GM18498 (cell line): ENCODE measurements at regions not wholly inside any gene's neighbourhood (a gene's known extent, or its start where the extent isn't known, plus 50 kb on each side); places are given as distances from the start of the nearest gene placed in this dataset.

ENCODE experiments used
- ATAC-seq: cut with Tn5 transposase; IDR thresholded peaks from one replicate; pipeline ENCODE4 v1.9.1; 2021; ENCODE audit warnings: mild to moderate bottlenecking, moderate library complexity; ENCODE audit not compliant: unreplicated experiment

DNA sequence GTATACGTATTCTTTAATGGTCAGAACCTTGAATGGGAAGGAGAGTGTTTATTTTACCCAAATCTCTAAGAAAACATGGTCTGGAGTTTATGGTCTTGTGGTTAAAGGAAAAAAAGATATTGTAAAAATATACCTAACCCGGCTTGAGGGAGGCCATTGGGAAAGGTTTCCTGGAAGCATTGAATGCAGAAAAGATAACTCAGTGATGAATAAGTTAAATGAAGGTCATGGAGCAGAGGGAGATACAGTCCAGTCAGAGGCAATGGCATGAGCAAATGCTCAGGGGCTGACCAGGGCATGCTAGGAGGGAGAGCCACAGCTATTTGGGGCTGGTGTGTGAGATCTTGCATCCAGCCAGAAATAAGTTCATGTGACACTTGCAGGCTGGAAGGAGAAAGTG lies 430.4 kb upstream of the CDH5 start:
- ATAC-seq, result no peak

DNA sequence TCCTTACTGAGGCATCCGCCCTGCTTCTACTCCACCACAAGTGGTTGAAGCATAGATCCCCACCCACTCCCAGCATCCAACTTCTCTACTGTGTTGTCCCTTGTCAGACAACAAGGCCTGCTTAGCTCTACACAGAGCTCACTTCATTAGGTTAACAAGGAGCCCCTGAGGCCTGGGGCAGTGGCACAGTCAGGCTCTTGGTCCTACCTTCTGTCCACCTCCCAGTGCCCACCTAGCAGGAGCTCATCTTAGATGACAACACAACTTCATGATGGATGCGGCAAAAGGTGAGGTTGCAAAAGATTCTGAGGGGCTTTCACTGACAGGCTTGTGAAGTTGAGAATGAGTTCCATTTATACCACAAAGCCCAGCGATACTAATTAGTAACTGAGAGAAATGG lies 432.0 kb upstream of the CDH5 start:
- no peak for ATAC-seq

DNA sequence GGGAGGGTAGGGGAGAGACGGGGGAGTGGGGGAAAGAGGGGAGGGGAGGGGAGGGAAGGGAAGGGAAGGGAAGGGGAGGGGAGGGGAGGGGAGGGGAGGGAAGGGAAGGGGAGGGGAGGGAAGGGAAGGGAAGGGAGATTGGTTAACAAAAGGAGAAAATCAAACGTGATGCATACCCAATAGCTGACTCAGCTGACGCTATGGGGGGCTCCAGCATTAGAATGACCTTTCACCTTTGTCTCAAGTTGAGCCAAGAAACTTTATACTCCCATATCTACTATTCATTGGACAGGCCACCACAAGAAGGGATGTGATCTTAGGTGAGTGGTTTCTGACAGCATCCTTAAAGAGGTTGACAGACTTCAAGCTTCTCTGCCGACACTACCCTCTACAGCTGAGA lies 432.8 kb upstream of the CDH5 start:
- no peak for ATAC-seq

DNA sequence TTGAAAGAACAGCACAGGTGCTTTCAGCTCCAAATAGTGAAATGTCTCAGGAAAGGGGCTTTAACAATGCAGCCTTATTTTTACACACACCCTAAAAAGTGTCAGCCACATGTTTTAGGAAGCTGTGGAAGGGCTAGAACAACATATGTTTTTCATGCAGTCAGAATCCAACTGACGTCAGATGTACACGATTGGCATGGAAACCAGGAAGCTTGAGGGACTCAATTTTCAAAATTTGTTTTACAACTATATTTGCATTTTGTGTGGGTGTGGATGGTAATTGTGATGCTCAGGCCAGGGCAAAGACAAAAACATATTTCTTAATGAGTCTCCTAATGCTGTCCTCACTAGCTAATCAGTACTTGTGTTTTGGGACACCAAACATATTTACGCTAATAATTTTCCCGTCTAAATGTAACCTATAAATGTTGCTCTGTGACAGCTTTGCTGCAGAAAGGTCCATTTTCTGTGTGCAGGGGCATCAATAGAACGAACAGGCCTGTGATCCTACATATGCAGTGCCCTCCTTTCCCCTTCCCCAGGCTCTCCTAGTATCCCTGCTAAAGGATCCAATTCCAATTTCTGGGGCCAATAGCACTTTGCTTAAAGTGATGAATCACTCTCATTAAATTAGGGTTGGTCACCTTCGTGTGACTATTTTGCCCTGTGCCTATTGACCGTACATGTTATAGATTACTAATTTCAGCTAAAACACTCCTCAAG lies 434.0 kb upstream of the CDH5 start:
- no peak for ATAC-seq

DNA sequence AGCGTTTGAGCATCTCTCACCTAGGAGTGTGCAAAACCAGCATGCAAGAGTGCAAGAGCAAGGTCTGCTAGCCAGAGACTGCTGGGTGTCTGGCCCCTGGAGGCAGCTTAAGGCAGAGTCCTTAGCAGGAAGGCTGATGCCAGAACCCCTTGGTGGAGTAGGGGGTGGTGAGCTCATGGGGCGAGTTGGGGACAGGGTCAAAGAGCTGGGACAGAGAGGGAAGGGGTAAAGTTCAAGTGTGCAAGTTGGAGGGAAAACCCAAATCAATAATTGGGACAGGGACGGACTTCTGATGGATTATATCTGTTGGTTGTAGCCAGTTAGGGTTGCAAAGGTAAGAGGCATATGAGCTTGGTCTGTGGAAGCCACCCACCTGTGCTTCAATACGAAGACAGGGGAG lies 443.6 kb upstream of the CDH5 start:
- ATAC-seq, result no peak

DNA sequence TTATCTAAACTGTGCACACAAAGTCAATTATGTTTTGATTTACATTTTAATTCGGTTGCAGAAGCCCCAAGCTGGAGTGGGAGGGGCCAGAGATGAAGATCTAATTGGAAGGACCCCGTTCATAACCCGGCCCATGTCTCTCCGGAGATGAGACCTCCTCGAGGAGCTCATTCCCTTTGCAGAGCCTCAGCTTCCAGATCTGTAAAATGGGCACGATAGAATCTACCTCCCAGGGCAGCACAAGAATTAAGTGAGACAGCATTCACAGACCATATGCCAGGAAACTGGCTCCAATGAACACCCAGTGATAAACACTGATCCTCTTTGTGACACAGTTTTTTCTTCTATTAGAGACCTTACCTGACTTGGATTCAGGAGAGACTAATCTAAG lies 446.5 kb upstream of the CDH5 start:
- no peak for ATAC-seq

DNA sequence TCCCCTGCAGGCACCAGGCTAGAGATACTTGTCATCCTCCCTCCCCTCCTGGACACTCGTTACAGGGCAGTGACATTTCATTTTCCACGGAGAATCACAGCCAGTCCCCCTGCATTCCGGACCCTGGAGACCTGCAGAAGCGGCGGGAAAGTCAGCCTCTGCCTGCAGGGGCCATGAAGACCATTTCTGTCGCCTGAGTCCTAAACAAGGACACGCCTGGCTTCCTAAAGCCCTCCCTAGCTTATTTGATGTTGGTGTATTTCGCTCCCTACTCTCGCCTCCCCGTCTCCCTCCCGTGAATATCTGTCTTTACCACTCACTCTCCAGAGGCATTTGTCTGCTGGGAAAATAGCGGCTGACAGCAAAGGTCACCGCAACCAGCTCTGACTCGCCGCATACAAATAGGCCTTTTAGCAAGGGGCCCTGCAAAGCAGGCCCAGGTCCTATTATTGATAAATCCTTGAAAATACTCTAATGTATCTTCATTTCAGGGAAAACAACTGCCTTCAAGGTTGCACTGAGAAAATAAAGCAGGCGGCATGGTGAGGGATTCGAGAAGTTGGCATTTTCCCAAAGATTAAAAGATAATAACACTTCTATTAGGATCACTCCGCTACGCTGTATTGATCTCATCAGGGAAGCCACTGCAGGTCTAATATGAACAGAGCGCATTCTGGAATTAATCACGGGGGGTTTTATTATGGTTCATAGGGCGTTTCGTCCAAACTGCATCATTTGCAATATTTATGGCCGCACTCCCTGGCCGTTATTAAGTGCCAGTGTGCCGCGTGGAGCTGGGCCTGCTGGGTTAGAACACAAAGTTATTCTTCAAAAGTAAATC lies 447.1 kb upstream of the CDH5 start:
- ATAC-seq, result no peak

DNA sequence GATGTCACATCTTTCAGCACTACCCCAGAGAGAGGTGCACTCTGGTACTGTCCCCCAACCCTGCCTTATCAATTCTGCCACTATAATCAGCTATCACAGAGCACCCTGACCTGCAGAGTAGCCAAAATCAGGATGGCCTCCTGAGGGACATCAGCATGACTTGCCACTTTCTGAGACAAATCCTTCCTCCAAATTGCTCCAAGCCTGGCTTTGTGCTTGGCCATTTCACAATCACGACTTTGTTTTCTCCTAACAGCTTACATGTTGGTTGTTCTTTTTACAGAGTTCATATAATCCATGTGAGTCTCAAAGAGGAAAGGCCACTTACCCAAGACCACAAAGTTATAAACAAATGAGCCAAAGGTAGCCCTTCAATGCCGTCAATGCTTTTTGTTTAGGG lies 449.0 kb upstream of the CDH5 start:
- no peak for ATAC-seq

GRCh38 chr16:65916995-65917394 lies 449.5 kb upstream of the CDH5 start:
- ATAC-seq, result no peak

DNA sequence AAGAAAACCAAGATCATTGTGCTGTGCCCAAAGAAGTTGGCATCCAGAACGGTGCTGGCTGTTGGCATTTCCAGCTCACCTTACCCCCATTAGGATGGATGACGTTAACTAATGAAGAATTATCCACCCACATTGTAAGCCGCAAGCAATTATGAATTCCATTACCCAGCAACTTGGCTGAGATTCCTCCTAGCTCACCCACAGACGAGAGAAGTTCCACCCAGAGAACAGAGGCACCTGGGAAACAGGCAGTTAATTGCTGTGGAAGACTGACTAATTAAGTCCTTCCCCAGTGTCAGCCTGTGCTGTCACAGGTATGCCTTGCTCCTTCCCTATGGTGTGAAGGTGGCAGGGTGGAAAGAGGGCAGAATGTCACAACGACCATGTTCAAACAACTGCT lies 456.2 kb upstream of the CDH5 start:
- no peak for ATAC-seq

GRCh38 chr16:65909310-65910050 lies 457.0 kb upstream of the CDH5 start:
- no peak for ATAC-seq

DNA sequence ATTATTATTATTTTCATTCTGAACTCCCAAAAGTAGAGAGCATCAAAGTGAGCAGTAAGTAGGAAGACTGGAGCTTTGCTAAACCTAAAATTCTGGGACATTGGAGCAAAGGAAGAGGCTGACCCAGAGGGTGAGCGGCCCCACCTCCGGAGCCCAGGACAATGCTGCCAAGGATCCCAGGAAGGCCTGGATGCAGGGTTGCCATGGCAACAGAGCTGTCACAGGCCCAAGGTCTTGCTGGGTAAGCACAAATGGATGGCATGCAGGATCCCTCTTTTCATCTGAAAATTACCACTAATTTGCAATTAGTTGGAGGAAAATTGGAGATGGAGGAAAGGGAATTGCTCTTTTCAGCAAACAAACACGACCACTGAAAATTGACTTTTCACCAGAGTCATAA lies 457.9 kb upstream of the CDH5 start:
- no peak for ATAC-seq

DNA sequence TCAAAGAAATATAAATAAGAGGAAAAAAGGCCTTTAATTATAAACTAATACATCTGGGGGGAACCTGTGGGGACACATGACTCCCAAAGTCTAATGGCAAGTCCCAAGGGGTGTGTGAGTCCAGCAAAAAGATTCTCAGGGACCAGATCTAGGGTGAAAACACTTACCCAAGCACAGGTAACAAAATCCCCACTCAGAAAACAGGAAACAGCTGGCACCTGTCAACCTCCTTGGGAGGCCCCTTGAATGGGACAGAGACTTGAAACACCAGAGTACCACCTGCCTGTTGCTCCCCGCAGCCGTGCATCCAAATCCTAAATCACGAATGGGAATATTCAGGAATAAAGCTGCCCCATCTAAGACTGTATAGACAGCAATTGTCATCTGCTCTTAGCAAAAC lies 461.2 kb upstream of the CDH5 start:
- no peak for ATAC-seq

DNA sequence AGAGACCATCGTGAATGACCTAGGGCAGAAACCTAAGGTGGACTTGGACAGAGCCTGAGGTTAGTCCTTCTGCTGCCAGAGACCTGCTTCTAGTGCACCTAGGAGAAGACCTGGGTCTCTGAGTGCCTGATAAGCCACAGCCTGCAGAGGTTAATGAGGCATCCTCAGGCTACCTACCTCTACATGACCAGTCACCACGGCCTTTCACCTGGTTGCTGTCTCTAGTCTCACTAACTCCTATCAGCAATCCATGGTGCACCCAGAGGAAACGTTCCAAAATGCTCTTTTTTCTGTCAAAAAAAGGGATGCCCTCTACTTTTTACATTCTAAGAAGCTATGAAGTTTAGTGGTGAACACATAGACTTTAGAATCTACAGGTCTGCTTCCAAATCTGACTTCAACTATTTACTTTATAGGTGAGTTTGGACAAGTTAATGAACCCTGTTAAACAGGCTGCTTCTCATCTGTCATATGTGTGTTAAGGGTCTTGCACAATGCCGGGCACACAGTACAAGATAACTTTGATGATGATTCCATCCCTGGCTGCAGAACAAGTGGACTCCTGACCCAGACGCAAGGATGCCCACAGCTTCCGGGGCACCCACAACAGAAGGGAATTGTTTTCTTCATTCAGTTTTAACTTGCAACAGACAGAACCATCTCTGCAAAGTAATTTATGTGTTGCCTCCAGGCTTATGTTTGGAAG lies 469.9 kb upstream of the CDH5 start:
- ATAC-seq, result no peak

DNA sequence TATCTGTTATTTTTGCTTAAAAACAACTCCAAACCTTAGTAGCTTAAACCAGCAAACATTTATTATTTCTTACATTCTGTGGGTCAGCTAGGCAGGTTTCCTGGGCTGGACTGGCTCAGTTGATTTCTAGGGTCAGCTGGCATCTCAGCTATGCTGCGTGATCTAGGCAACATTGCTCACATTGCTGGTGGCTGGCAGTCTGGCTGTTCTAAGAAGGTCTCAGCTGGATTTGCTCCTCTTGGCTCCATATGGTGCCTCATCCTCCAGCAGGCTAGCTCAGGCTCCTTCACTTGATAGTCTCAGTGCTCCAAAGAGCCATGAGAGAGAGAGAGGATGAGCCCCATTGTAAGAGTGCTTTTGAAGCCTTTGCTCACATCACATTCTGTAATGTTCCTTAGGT lies 470.6 kb upstream of the CDH5 start:
- no peak for ATAC-seq

- ATAC-seq, result no peak
These were observed 471.0 kb upstream of the CDH5 start for GRCh38 chr16:65895486-65895885.

DNA sequence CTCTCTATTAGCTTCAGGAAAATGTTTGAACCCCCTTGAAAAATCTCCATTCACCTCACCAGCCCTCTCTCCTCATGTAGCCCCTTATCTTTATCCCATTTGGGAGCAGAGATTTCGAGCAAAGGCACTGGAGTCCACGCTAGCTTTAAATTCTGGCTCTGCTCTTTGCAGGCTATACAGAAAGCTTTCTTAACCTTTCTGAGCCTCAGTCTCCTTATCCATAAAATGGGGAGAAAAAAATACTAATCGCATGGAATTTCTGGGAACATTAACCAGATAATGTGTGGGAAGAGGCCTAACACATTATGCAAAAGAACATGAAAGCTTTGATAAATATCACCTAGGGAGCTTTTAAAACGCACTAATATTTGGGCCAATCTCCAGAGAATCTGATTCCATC lies 476.3 kb upstream of the CDH5 start:
- ATAC-seq, result no peak

- ATAC-seq, result no peak
These were observed 476.9 kb upstream of the CDH5 start for GRCh38 chr16:65889533-65889966.

DNA sequence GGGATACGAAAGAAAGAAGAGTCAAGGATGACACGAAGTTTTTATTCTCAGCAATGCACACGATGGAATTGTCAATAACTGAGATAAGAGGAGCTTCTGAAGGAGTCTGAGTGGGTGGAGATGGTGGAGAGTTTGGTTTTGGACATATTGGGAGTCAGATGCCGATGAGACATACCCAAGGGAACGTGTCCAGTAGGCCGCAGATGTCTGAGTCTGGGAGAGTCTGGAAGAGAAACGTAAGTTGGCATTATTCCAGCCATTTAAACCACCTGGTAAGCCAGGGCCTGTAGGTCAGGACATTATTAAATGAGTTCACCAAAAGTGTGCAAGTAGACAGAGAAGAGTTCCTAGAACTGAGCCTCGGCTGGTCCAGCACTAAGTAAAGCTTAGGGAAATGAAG lies 478.3 kb upstream of the CDH5 start:
- no peak for ATAC-seq

GRCh38 chr16:65884018-65884417 lies 482.5 kb upstream of the CDH5 start:
- no peak for ATAC-seq

DNA sequence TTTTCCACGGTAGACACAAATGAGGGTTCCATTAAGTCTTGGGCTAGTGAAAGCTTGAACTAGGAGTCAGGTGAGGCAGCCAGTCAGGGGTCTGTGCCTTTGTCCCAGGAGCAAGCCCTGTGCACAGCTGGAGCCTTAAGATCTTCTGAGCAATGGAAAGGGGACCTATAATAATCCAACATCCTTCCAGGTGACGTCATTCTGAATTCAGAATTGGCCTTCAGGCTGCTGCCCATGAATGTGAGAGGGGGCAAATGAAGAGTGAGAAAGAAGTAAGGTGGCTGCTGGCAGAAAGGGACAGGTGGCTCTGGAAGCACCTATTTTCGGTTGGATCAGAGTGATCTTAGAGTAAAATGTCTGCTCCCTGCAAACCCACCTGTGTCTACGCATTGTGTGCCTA lies 488.1 kb upstream of the CDH5 start:
- ATAC-seq, result no peak
